HG03378 (cell line): ENCODE measurements at regions not wholly inside any gene's neighbourhood (a gene's known extent, or its start where the extent isn't known, plus 50 kb on each side); places are given as distances from the start of the nearest gene placed in this dataset.
A peak's percentile ranks its signal among the peaks of the same experiment; 100 is the strongest.

ENCODE experiments used
- ATAC-seq: cut with Tn5 transposase; IDR thresholded peaks from one replicate; pipeline ENCODE4 v1.9.1; 2021; ENCODE audit warnings: mild to moderate bottlenecking, moderate library complexity; ENCODE audit not compliant: unreplicated experiment

DNA sequence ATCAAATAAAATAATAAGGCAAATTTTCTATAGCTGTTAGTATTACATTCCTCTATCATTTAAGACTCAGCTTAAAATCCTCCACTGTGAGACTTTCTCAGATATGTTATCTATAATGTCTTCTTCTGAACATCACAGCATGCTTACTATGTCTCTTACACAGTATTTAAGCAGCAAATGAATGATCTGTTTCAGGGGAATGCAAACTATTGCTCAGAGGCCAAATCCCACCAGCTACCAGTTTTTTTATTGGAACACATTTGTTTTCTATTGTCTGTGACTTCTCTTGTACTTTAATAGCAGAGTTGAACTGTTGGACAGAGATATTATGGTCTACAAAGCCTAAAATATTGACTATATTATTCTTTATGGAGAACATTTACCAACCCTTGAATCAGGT, 59.6 kb downstream of the C3orf38 start:
- no peak for ATAC-seq

DNA sequence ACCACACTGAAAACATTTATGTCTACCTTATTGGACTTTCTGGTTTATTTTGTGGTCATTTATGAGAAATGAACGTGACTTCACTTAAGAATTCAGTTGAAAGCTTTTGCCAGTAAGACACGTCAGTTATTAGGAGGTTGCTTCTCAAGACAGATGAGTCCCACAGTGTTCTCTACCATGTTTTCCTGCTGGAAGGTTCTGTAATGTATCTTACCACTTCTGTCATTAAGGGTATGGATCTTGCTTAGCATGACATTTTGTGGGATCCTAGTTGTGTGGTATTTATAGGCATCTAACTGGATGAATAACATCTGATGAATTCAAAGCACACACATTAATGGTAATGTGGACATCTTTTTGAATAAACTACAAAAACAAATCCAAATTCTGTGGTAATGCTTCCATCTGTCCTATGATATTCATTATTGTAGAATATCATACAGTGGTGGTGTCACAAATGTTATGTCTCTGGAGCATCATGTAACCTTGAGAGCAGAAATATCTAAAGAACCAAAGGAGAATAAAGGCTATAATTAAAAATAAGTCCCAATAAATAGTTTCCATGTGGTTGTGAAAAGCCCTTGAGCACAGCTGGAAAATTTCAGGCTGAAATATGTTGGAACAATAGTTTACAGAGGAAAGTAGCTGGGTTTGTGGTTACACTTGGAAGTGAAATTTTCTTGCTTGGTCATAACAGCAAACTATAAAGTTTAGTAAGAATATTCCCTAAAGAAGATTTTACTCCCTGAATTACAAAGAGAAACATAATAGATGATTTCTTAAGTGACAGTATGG, 61.5 kb downstream of the C3orf38 start:
- ATAC-seq: no peak

DNA sequence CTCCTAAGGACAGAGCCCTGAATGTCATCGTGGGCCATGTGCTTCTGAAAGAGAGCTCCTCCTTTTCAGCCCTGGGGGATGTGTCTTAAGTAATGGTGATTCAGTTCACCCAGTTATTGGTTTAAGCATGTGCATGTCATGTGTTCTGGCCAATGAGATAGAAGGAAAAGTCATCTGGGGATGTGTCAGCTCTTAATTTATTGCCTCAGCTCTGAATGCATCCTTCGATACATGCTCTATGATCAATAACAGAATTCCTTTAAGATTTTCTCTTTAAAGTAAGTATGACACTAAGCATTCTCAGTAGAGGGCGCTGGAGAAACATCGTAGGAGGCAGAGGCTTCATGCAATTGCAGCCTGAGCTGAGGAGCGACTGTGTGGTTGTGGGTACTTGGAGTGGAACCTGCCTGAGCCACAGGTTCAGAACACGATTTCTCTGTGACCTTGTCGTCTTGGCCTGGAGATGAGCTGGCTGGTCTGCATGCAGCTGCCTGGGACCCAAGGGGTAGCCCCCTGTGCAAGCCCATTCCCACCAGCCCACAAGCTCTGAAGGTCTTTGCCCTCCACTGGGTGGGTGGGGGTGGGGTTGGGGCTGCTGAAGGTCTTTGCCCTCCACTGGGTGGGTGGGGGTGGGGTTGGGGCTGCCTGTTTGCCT, 69.5 kb downstream of the C3orf38 start:
- ATAC-seq: peak; percentile 83

DNA sequence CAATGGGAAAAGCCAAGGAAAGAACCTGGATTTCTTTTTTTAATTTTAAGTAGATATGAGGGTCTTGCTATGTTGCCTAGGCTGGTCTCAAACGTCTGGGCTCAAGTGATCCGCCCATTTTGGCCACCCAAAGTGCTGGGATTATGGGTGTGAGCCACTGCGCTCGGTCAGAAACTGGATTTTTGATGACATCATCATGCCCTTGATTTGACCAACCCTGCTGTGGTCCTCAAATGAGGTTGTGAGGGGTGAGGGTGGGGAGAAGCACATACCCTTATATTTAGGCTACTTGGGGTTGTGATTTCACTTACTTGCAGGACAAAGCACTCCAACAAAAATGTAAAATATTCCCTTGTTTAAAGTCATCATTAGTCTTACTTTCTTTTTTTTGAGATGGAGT, 70.4 kb downstream of the C3orf38 start:
- no peak for ATAC-seq

DNA sequence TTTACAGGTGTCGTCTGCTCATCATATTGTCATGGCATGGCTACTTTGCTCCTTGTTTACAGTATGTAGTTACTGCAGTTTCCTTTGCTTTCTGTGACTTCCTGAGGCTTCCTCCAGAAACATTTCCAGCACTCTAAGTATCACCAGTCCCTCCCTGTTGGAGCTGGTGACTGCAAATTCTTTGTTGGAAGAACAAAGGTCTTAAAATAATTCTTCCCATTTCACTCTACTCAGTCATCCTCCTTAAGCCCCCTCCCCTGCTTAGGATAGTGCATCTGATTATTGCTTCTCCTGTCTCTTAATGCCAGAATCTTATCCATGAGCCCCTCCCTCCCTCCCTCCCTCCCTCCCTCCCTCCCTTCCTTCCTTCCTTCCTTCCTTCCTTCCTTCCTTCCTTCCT, 72.0 kb downstream of the C3orf38 start:
- ATAC-seq: no peak

DNA sequence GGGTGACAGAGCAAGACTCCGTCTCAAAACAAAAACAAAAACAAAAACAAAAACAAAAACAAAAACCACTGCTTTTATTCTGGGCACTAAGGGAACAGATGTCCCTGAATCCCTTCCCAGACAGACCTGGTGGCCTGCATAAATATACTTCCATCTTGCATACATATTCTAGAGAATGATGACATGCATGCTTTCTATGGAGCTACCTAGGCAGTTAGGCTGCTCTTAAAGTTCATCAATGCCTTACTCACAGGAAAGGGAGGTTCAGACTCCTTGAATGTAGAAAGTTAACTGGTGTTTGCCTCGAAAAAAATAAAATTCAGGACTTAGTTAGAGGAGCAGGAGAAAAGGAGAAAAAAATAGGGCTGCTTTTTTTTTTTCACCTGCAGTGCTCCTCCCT, 72.6 kb downstream of the C3orf38 start:
- ATAC-seq: no peak

DNA sequence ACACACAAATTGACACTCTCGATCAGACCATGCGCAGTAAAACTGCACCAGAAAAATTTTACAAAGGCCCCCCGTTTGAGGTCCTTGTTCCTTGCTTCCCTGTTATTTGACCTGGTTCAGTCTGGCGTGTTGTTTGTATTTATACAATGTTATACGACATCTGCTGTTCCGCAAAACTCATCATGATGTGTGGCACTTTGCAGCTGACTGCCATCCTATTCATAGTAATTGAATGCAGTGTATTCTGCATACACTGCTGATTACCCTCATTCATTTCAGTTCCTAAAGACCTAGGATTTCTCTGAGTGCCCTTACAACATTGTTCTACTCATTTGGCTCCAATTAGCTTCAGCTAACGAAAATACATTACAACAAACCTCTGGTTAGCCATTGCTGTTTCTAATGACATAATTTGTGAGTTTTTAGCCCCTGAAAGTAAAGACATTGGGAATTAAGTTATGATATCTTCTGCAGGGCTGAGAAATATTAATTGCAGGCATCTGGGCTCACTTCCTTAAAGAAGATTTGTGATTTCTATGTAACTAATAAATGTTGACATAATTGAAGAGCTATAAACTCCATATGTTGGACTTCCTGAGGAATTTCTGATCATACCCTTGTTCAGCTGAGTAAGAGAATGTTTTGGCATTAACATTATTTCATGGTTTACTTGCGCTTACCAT, 75.7 kb downstream of the C3orf38 start:
- ATAC-seq: no peak

DNA sequence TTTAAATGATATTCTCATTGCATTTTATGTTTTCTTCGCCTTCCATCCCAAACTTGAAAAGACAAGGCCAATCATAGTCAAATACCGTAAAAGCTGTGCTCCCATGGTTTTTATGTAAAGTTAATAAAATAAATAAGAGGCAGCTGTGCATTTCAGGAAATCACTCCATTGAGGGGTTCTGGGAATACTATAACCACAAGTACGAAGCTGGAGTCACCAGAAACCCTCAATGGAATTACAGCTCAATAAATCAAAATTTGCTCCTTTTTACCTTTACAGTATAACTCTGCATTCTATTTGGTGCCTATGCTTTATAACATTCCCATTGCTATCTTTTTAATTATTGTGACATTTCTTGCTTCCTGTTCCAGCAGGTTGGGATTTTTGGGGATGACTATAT, 77.2 kb downstream of the C3orf38 start:
- ATAC-seq: no peak

DNA sequence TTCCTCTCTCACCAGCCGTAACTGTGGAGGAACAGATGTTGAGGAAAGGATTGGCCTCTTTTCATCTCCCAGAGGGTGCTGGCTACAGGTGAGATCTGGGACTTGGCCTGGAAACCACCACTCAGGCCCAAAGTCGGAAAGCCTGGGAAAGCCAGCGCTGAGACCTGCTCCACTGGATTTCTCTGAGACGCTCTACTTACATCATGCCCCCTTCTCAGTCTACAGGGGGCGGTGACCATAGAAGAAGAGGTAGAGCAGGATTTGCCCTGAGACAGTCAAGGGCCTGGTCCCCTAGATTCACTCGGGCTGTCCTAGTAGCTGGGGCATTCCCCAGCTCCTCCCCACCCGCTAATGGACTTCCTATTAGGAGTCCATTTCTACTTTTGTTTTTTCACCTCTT, 80.9 kb downstream of the C3orf38 start:
- no peak for ATAC-seq

DNA sequence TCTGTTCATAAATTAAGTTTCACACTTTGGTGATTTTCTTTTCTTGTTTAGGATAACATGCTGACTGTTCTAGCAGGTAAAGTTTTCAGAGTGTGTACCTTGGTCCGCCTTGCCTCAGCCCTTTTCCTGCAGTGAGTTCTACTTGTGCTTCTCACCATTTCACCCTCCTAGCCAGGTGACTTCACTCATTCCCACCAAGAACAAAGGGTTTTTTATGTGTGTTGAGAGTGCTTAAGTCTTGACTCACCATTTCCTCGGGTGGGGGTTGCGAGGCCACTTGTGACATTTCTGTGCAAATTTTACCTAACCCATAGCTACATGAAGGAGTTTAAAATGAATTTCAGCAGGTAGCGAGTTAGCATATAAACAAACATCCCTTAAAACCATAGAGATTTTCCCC, 81.4 kb downstream of the C3orf38 start:
- no peak for ATAC-seq

DNA sequence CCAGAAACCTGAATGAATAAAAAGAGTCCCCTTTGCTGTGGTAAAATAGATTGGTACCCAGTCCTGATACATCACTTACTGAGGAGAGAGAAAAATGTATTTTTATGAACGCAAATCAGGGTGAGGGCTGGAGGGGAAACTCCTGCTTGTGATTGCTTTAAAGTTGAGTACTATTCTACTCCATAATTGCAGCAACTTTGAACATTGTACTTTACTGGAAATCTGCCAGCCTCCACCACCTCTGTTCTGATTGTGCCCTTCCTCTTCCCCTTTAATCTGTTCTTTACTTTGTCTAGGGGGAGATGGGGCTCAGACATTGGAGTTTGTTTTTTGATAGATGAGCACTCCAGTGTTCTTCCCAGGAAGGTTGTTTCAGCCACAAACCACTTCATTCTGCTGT, 81.9 kb downstream of the C3orf38 start:
- ATAC-seq: no peak

DNA sequence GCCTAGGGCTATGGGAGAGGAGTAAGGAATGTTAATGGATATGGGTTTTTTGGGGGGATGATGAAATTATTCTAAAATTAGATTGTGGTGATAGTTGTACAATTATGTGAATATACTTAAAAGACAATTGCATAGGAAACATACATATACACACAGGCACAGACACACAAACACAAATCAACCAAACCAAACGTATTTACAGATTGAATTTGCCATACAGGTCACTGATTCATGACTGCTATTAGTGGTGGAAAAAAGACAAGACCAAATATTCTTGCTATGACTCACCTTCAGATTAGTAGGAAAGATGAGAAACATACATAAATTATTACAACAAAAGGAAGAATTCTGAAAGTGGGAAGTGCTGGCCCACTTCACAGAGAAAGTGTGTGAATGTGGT, 85.3 kb downstream of the C3orf38 start:
- ATAC-seq: no peak

DNA sequence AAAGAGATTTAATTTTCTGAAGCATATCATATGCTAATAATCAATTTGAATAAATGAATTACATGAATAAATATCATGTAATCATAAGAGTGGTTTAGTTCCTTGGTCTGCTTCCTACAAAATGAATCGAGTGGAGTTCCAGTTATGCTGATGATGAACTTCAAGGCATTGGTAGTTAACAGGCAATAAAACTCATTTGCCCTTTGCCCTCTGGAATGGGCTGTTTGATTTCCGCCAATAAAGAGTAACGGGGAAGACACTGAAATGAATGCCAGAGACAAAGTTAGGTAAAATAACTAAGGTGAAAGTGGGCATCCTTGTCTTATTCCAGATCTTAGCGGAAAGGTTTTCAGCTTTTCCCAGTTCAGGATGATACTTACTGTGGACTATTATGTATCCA, 90.1 kb downstream of the C3orf38 start:
- no peak for ATAC-seq

DNA sequence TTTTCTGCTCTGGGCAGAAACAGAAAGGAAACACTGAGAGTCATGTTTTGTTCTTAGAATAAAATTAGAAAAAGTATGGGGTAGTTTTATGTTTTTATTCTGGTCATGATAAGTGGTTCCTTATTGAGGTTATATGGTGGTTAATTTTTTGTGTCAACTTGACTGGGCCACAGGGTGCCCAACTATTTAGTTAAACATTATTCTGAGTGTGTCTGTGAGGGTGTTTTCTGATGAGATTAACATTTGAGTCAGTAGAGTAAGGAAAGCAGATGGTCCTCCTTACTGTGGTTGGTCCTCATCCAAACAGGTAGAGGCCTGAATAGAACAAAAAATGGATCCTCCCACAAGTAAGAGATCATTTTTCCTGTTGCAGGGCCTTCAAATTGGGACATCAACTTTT, 98.9 kb downstream of the C3orf38 start:
- no peak for ATAC-seq

DNA sequence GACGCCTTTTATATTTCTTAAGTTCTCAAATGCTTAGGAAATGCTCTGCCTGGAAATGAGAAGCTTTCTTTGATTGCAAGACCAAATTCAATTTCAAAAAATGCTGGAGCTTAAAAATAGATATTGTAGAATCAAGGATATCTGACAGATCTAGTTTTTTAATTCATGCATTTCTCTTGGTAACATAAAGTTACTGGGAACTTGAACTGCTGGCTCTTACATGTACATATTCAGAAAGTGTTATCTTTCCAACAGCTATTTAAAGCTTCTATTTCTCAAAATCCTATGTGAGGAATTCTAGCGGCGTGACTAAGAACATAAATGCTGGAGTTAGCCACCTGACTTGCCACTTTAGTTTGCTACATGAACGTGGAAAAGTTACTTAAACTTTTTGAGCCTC, 109.3 kb downstream of the C3orf38 start:
- ATAC-seq: no peak

DNA sequence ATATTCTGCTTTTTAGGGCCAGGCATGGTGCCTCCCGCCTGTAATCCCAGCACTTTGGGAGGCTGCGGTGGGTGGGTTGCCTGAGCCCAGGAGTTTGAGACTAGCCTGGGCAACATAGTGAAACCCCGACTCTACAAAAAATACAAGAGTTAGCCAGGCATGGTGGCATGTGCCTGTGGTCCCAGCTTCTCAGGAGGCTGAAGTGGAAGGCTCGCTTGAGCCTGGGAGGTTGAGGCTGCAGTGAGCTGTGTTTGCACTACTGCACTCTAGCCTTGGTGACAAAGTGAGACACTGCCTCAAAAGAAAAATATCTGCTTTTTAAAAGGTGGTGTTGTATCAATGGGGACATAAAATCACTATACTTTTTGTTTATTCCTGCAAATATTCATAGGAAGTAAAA, 112.8 kb downstream of the C3orf38 start:
- ATAC-seq: no peak

DNA sequence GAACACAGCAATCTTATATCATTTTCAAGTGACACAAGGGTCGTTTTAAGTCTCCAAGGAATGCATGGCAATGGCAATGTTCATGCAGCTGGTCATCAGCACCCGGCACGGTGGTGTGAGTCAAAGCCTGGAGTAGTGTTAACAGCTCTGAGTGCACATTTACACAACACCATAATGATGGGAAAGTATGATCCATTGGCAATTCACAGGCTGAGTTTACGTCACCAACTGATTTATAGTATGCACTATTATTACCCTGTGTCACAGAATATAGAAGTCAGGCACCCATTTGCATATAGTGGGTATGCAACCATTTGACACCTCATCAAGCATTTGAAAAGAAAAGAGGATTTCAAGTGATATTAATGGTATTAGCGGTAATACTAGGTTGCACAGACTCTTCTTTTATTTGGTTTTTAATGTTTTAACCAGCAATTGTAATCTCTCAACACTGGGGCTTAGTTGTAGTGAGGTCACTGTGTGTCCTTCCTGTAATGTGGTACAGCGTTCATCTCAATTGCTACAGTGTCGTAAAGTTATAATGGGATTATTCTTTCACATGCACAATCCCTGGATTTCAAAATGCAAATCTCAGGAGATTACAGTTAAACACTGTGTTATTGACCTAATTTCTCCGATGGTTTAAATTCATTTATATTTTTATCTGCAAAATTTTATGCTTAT, 113.8 kb downstream of the C3orf38 start:
- no peak for ATAC-seq

DNA sequence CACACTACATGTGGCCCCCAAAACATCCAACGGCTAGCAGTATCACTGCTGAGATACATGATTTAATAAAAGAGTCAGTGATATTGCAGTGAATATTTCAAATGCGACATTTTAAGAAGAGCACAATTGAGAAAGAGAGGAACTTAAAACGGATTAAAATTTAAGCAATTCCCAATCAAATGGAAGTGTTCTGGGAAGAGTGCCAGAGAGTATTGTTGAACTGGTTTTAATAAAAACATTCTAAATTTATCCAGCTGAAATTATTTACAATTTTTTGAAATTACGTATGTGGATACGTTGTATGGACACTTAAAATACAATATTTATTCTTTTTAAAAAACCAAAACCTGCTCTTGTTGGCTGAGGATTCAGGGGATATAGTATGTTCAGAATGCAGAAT, 117.7 kb downstream of the C3orf38 start:
- ATAC-seq: no peak

DNA sequence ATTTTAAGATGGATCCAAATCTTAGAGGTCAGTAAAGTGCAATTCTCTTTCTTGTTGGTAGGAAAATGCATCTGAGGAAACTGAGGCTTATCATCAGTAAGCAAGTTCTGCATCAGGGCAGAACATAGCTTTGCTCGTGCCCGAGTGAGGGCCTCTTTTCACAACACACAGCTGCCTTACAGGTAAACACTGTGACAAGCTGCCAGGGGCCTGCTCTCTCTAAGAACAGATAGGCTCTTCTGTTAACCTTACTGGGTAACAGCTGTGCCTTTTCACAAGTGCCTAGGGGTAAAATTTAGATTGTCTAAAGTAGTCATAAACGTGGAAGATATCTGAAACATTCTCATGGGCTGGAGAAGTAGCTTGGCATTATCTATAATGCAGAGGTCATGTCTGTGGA, 118.1 kb downstream of the C3orf38 start:
- no peak for ATAC-seq

DNA sequence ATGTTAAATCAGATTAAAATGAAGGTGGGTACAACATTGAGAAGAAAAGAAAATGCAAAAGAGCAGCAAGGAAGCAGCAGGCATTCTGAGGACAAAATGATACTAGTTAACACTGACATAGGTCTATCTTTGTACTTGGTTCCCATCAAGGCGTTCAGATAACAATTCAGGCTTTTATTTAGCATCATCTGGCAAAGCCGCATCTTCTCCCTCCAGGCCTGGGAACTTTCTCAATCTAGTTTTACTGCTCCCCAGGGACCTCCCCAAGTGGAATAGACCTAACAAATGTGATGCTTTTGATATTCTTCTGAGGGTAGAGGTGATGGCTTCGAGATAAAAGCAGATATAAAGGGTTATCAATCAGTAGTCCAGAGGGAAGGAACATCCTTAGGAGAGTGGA, 130.6 kb downstream of the C3orf38 start:
- no peak for ATAC-seq

DNA sequence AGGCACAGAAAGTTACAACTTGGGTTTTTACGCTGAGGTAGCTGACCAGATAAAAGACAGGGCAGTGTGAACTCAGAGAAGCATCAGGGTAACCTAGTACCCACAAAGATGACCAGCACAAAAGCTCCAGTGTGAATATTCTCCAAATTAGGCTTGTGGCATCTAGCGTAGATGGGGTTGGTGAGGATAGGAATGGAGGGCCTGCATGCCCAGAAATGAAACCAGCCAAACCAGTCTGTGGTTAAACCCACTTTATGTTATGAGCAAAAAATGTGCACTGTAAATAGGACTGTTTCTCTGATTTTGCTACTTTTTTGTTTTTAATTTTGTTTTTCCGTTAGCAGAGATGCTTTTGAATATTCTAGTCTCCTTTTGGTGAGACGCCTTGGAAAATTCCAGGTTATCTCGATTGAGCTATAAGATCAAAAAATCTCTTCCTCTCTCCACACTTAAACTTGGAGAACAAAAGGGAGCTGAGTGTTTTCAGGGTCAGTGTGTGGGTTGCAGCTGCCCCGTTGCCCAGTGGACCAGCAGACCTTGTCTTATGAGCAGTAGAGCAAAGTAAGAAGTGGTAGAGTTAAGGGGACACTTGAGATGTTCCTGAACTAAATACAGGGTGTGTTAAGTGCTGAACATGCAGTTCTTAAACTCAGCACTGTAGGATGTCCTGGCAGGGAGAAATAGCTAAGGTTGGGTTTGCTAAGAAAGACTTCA, 132.9 kb downstream of the C3orf38 start:
- ATAC-seq: no peak
